Right lobe of liver (tissue), 4 donors: ENCODE measurements at regions not wholly inside any gene's neighbourhood (a gene's known extent, or its start where the extent isn't known, plus 50 kb on each side); places are given as distances from the start of the nearest gene placed in this dataset.

ENCODE experiments used
- CTCF ChIP-seq, 4 donors: fragments of 200-600 bp in 3 of 4; fragments of 450-650 bp in 1 of 4; IDR thresholded peaks; one replicate each; pipeline versions ENCODE4 v1.5.1 to v1.8.0; 2016 to 2022; ENCODE audit warnings: antibody characterized with exemption in 4 of 4, mild to moderate bottlenecking in 2 of 4
- POLR2A ChIP-seq: fragments of 450-650 bp; IDR thresholded peaks from one replicate; pipeline ENCODE4 v1.6.1; 2017; ENCODE audit warnings: antibody characterized with exemption, mild to moderate bottlenecking
- donor health status: DM: no; HTN: no; CAD: no.
- donor health status: DM: no; HTN: no; CAD: no.
- donor health status: DM: no; HTN: yes; CAD: no.

GRCh38 chr11:13126430-13126829 lies 117.3 kb downstream of the RASSF10 start:
- no peak for TF ChIP-seq CTCF (IDR thresholded peaks at IDR 0.05)
- no peak for TF ChIP-seq POLR2A
